ENCODE measurements at regions not wholly inside any gene's neighbourhood (a gene's known extent, or its start where the extent isn't known, plus 50 kb on each side); places are given as distances from the start of the nearest gene placed in this dataset.

DNA sequence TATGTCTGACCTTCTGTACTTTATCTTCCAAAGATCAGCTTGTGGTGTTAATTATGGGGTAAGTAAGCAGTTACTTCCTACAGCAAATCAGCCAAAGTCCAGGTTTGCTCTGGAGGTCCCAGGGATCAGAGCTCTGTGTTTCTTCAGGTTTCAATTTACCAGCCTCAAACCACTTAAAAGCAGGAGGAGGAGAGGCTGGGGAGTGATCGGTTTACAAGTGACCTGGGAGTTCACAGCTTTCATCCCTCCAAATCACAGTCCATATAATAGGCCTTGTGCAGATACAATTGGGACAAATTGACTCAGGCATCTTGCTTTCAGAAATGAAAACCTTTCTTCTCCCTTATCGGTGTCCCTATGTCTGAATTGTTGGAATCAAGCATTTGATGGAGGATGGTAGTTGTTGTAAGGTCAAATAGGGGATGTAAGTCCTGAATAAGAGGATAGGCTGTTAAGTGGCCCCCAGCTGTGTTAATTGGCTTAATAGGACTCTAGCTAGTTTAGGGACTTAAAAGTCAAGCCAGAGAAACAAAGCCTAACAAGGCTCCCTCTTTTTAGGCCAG lies 188.0 kb upstream of the NT5C1B start:
- TF ChIP-seq, protein P1, sequence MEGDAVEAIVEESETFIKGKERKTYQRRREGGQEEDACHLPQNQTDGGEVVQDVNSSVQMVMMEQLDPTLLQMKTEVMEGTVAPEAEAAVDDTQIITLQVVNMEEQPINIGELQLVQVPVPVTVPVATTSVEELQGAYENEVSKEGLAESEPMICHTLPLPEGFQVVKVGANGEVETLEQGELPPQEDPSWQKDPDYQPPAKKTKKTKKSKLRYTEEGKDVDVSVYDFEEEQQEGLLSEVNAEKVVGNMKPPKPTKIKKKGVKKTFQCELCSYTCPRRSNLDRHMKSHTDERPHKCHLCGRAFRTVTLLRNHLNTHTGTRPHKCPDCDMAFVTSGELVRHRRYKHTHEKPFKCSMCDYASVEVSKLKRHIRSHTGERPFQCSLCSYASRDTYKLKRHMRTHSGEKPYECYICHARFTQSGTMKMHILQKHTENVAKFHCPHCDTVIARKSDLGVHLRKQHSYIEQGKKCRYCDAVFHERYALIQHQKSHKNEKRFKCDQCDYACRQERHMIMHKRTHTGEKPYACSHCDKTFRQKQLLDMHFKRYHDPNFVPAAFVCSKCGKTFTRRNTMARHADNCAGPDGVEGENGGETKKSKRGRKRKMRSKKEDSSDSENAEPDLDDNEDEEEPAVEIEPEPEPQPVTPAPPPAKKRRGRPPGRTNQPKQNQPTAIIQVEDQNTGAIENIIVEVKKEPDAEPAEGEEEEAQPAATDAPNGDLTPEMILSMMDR (conservative IDR thresholded peaks at IDR 0.05; ENCODE audit: low read depth, low read length) = no peak
- H3K4me3 ChIP-seq (ENCODE audit: low read length) = no peak overlapping the region
- no peak for DNase-seq (ENCODE audit: low read depth)

DNA sequence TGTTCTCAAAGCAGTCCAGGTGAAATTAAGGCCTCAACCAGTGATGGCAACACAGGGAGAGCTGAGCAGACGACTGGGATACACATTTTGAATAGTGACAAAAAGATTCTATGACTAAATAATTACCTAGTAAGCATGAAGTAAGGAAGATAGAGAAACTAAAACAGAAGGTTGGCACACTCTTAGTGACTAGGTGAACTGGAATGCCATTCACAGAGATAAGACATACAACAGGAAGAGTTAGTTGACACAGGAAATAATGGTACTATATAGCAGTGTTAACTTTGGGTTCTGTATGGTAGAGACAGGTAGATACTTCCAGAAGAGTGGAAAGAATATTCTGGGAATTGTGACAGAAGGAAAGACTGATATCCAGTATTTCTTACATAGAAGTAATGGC lies 181.8 kb upstream of the NT5C1B start:
- no peak overlapping the region for H3K4me3 ChIP-seq (ENCODE audit: low read length)
- TF ChIP-seq, protein P1 (conservative IDR thresholded peaks at IDR 0.05; ENCODE audit: low read depth, low read length) = no peak
- DNase-seq (ENCODE audit: low read depth) = no peak

DNA sequence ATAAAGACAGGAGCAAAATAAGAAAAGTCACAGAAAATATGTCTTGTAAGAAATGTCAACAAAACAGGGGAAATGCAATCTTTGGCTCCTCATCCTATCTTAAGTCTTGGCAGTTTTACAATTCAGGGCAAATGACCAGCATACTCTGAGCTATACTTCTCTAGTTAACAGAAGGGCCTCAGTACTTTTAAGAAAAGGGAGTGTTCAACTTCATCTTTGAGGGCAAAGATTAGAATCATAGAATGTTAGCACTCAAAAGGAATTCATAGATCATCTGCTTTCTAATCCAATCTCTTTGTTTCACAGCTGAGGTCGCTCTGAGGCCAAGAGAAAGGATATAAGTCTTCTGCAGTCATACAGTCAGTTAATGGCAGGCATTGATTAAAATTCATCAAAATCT lies 174.0 kb upstream of the NT5C1B start:
- TF ChIP-seq, protein P1 (conservative IDR thresholded peaks at IDR 0.05; ENCODE audit: low read depth, low read length) = no peak
- DNase-seq (ENCODE audit: low read depth) = no peak
- no peak overlapping the region for H3K4me3 ChIP-seq (ENCODE audit: low read length)

DNA sequence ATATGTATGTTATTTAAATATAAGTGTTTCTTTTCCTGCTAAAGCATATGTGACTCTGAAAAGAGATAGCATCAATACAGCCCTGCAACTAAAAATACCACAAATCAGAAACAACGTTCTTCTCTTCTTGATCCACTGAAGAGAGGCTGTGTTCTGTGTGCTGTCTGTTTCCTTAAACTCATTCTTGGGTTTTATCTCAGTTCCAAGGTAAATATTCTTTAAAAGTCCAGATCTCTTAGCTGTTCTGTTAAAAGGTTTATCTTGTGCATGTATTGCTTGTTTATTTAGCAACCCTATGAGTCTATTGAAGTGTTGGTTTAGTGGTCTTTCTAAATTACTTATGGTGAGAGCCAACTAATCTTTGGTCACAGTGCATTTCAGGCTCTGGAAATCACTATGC lies 173.3 kb upstream of the NT5C1B start:
- TF ChIP-seq, protein P1 (conservative IDR thresholded peaks at IDR 0.05; ENCODE audit: low read depth, low read length) = no peak
- no peak overlapping the region for H3K4me3 ChIP-seq (ENCODE audit: low read length)
- DNase-seq (ENCODE audit: low read depth) = no peak

DNA sequence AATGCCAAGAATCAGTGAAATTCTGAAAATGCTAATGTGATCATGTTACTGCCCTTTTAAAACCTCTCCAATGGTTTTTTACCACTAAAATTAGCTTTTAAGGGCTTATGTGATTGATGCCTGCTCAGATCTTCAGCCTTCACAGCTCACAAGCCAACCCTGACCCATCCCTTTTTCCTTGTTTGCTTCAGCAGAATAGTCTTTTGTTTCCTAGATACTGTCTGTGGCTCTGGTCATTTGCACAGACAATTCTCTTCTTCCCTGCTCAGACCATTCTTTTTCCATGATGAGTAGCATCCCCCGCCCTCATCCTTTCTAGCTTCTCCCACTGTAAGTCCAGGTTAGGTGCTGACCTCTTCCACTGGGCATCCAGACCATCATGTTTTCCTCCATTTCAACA lies 164.9 kb upstream of the NT5C1B start:
- TF ChIP-seq, protein P1 (conservative IDR thresholded peaks at IDR 0.05; ENCODE audit: low read depth, low read length) = no peak
- no peak overlapping the region for H3K4me3 ChIP-seq (ENCODE audit: low read length)
- DNase-seq (ENCODE audit: low read depth) = no peak

DNA sequence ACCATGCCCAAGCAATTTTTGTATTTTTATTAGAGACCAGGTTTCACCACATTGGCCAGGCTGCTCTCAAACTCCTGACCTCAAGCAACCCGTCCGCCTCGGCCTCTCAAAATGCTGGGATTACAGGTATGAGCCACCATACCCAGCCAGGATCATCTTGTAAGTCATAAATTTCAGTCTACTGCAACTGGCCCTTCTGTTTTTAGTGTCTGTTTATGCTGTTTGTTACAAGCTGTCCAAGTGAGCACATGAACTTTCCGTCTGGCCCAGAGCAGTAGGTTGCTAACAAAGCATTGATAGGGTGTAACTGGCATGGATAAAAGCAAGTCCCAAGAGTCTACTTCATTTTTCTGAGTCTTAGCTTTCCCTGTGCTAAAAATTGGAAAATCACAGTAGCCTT lies 164.4 kb upstream of the NT5C1B start:
- no peak for DNase-seq (ENCODE audit: low read depth)
- no peak overlapping the region for H3K4me3 ChIP-seq (ENCODE audit: low read length)
- TF ChIP-seq, protein P1 (conservative IDR thresholded peaks at IDR 0.05; ENCODE audit: low read depth, low read length) = no peak

DNA sequence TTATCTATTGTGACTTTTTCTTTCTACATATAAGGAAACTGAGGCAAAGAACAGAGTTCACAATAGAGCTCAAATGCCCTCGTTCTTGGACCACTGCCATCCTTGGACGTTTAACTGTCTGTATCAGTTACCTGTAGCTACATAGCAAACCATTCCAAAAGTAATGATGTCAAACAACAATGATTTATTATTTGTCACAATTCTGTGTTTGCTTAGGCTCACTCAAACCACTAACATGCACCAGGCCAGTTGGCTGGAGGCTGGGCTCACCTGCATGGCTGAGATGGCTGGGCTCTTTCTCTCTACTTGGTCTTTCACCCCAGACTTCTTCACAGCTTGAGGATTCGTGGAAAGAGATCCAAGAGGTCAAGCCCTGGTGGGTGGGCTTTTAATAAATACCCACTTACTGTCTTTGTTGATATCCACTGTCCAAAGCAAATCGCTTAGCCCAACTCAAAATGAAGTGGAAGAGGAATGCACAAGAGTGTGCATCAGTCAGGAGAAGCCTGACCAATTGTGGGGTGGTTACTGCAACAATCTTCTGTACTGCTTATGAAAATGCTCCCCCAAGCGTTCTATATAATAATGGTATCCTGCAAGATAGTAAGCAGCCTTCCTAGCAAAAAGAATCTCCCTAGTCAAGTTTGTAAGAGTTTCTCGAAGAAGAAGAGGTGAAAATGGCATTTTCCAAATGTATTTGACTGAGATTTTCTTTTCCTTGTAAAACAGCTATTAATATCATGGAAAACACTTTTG lies 163.5 kb upstream of the NT5C1B start:
- TF ChIP-seq, protein P1 (conservative IDR thresholded peaks at IDR 0.05; ENCODE audit: low read depth, low read length) = no peak
- H3K4me3 ChIP-seq (ENCODE audit: low read length) = no peak overlapping the region
- DNase-seq (ENCODE audit: low read depth) = no peak

Measured in retinal pigment epithelial cell (primary cell).